AG04450 (cell line): ENCODE measurements at regions not wholly inside any gene's neighbourhood (a gene's known extent, or its start where the extent isn't known, plus 50 kb on each side); places are given as distances from the start of the nearest gene placed in this dataset.

Source experiments
- CTCF ChIA-PET: fragments of 300-600, 350-600 bp; formaldehyde crosslinking; extraction: SDS; loops from one replicate; lab custom pipeline; 2022; ENCODE audit warnings: antibody characterized with exemption, inconsistent platforms; lab: Charles Lee
- POLR2A ChIA-PET: fragments of 350-600 bp; formaldehyde crosslinking; extraction: SDS; loops from one replicate; lab custom pipeline; 2021; ENCODE audit warnings: antibody characterized with exemption, inconsistent platforms; lab: Yijun Ruan, JAX
- DNase-seq: peaks from one replicate; pipeline ENCODE4 v3.0.0-alpha.2; 2011; ENCODE audit warnings: low read depth, low spot score
- H3K27ac ChIP-seq: one replicate; pipeline ENCODE4 v1.5.1; 2012; ENCODE audit warnings: low read depth, low read length, control low read depth
- H3K27me3 ChIP-seq: one replicate; pipeline ENCODE4 v1.6.0; 2012; ENCODE audit warnings: low read length; ENCODE audit not compliant: control insufficient read depth, insufficient read depth
- H3K4me3 ChIP-seq: 2 replicates; pipeline ENCODE4 v1.5.1; 2011; ENCODE audit warnings: mild to moderate bottlenecking, low read depth, low read length, control low read depth
- H3K9me3 ChIP-seq: 2 replicates; pipeline ENCODE4 v1.5.1; 2012; ENCODE audit warnings: low read length; ENCODE audit not compliant: control insufficient read depth, insufficient read depth
- CTCF ChIP-seq: IDR thresholded peaks from 2 replicates; pipeline ENCODE4 v1.5.1; 2011; ENCODE audit warnings: low read depth, low read length, control low read depth, inconsistent platforms

DNA sequence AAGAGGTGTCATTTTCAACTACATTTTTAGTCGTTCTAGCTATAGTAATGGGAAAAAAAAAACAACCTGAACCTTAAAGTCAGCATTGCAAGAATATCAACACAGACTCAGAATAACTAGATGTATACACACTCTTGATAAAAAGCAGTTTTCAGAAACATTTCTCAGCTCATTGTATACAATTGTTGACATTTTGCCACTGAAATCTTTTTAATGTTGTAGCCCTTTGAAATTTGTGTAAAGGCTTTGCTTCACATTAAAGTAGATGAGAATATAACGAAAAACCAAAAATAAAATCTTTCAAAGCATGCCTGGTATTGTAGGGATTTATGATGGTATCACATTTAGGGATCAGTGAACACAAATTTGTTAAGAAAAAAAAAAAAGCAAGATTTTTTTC lies 87.2 kb upstream of the SLC10A2 start:
- TF ChIP-seq CTCF = no peak
- H3K27me3 ChIP-seq = no peaks in the 10 kb centered on the region
- ChIA-PET CTCF (no interaction called here), POLR2A (no interaction called here)
- H3K27ac ChIP-seq = no peak overlapping the region
- H3K4me3 ChIP-seq = no peak overlapping the region
- peaks cover 11% of the 10 kb centered on the region; the same call in 1 of the 2 replicates for H3K9me3 ChIP-seq
- no peak for DNase-seq

- no peak for DNase-seq
- Histone ChIP-seq H3K27me3 (no peaks in the 10 kb centered on the region), H3K9me3 (peaks cover 8% of the 10 kb centered on the region; the same call in 1 of the 2 replicates), H3K27ac (no peak overlapping the region), H3K4me3 (no peak overlapping the region)
- POLR2A ChIA-PET = no interaction called here
- TF ChIP-seq CTCF = no peak
- CTCF ChIA-PET = no interaction called here
Measured at GRCh38 chr13:103147961-103148360, 81.7 kb upstream of the SLC10A2 start.

DNA sequence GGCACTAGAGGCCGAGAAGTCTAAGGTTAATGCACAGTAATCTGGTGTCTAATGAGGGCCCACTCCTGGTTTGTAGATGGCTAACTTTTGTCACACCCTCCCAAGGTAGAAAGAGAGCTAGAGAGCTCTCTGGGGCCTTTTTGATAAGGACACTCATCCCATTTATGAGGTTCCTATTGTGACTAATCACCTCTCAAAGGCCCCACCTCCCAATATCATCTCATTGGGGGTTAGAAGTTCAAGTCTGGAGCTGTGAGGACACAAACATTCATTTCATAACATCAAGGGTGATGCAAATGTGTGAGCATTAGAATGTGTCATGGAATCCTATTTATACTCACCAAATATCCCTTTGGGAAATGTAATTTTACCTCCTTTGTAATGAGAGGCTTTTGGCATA lies 79.2 kb upstream of the SLC10A2 start:
- no peak for DNase-seq
- H3K9me3 ChIP-seq = peaks cover 3% of the 10 kb centered on the region; the same call in 1 of the 2 replicates
- H3K27me3 ChIP-seq = no peaks in the 10 kb centered on the region
- POLR2A ChIA-PET = no interaction called here
- CTCF ChIA-PET = no interaction called here
- TF ChIP-seq CTCF = no peak
- no peak overlapping the region for H3K27ac ChIP-seq
- H3K4me3 ChIP-seq = no peak overlapping the region

GRCh38 chr13:103143432-103143831 lies 77.2 kb upstream of the SLC10A2 start:
- no peak for DNase-seq
- no peak overlapping the region for H3K4me3 ChIP-seq
- H3K27me3 ChIP-seq = no peaks in the 10 kb centered on the region
- no peak overlapping the region for H3K27ac ChIP-seq
- ChIA-PET CTCF (no interaction called here), POLR2A (no interaction called here)
- no peak for TF ChIP-seq CTCF
- H3K9me3 ChIP-seq = no peaks in the 10 kb centered on the region; the same call in 1 of the 2 replicates

- Histone ChIP-seq H3K27ac (no peak overlapping the region), H3K9me3 (no peaks in the 10 kb centered on the region; the same call in 1 of the 2 replicates), H3K27me3 (no peaks in the 10 kb centered on the region), H3K4me3 (no peak overlapping the region)
- DNase-seq = no peak
- CTCF ChIA-PET = no interaction called here
- POLR2A ChIA-PET = no interaction called here
- no peak for TF ChIP-seq CTCF
Measured at GRCh38 chr13:103142151-103142550, 75.9 kb upstream of the SLC10A2 start.
